ENCODE measurements at regions not wholly inside any gene's neighbourhood (a gene's known extent, or its start where the extent isn't known, plus 50 kb on each side); places are given as distances from the start of the nearest gene placed in this dataset.

GRCh38 chr3:30069056-30069455 lies 537.3 kb upstream of the TGFBR2 start:
- no peaks in the 10 kb centered on the region for H3K9me3 ChIP-seq
- H3K36me3 ChIP-seq, result no peaks in the 10 kb centered on the region
- TF ChIP-seq CTCF (IDR thresholded peaks at IDR 0.05), result no peak
- DNase-seq (ENCODE audit: low spot score), result no peak
- H3K4me1 ChIP-seq, result no peaks in the 10 kb centered on the region
- no peaks in the 10 kb centered on the region for H3K27me3 ChIP-seq
- H3K4me3 ChIP-seq, result no peak overlapping the region
- no peak overlapping the region for H3K27ac ChIP-seq

GRCh38 chr3:30073040-30073439 lies 533.4 kb upstream of the TGFBR2 start:
- no peaks in the 10 kb centered on the region for H3K27me3 ChIP-seq
- H3K4me1 ChIP-seq, result no peaks in the 10 kb centered on the region
- H3K36me3 ChIP-seq, result no peaks in the 10 kb centered on the region
- H3K27ac ChIP-seq, result no peak overlapping the region
- no peak for TF ChIP-seq CTCF (IDR thresholded peaks at IDR 0.05)
- peaks cover 0 to 7% of the 10 kb centered on the region in 2 donors for H3K9me3 ChIP-seq
- H3K4me3 ChIP-seq, result no peak overlapping the region
- DNase-seq (ENCODE audit: low spot score), result no peak

GRCh38 chr3:30073622-30074021 lies 532.8 kb upstream of the TGFBR2 start:
- Histone ChIP-seq H3K9me3 (peaks cover 0 to 7% of the 10 kb centered on the region in 2 donors), H3K4me3 (no peak overlapping the region), H3K27me3 (no peaks in the 10 kb centered on the region), H3K4me1 (no peaks in the 10 kb centered on the region), H3K27ac (no peak overlapping the region), H3K36me3 (no peaks in the 10 kb centered on the region)
- no peak for DNase-seq (ENCODE audit: low spot score)
- no peak for TF ChIP-seq CTCF (IDR thresholded peaks at IDR 0.05)

GRCh38 chr3:30075514-30075913 lies 530.9 kb upstream of the TGFBR2 start:
- DNase-seq (ENCODE audit: low spot score), result no peak
- H3K27me3 ChIP-seq, result no peaks in the 10 kb centered on the region
- no peaks in the 10 kb centered on the region for H3K4me1 ChIP-seq
- H3K36me3 ChIP-seq, result no peaks in the 10 kb centered on the region
- no peak for TF ChIP-seq CTCF (IDR thresholded peaks at IDR 0.05)
- no peak overlapping the region for H3K27ac ChIP-seq
- H3K9me3 ChIP-seq, result peaks cover 0 to 7% of the 10 kb centered on the region in 2 donors
- no peak overlapping the region for H3K4me3 ChIP-seq

GRCh38 chr3:30076899-30077298 lies 529.5 kb upstream of the TGFBR2 start:
- TF ChIP-seq CTCF (IDR thresholded peaks at IDR 0.05), result no peak

GRCh38 chr3:30077746-30078145 lies 528.7 kb upstream of the TGFBR2 start:
- DNase-seq (ENCODE audit: low spot score), result no peak
- no peak overlapping the region for H3K4me3 ChIP-seq
- TF ChIP-seq CTCF (IDR thresholded peaks at IDR 0.05), result no peak
- no peaks in the 10 kb centered on the region for H3K27me3 ChIP-seq
- no peaks in the 10 kb centered on the region for H3K4me1 ChIP-seq
- no peak overlapping the region for H3K27ac ChIP-seq
- H3K9me3 ChIP-seq, result peaks cover 0 to 7% of the 10 kb centered on the region in 2 donors
- no peaks in the 10 kb centered on the region for H3K36me3 ChIP-seq

More at GRCh38 chr3:30076899-30077298, 529.5 kb upstream of the TGFBR2 start:
- H3K27ac ChIP-seq, result no peak overlapping the region
- H3K4me3 ChIP-seq, result no peak overlapping the region
- peaks cover 0 to 7% of the 10 kb centered on the region in 2 donors for H3K9me3 ChIP-seq
- no peak for DNase-seq (ENCODE audit: low spot score)
- no peaks in the 10 kb centered on the region for H3K27me3 ChIP-seq
- no peaks in the 10 kb centered on the region for H3K36me3 ChIP-seq
- H3K4me1 ChIP-seq, result no peaks in the 10 kb centered on the region
